SK-N-SH (cell line): ENCODE measurements at regions not wholly inside any gene's neighbourhood (a gene's known extent, or its start where the extent isn't known, plus 50 kb on each side); places are given as distances from the start of the nearest gene placed in this dataset.

Experiments
- MXI1 ChIP-seq: IDR thresholded peaks from 2 replicates; pipeline ENCODE4 v1.6.1; 2012; ENCODE audit warnings: mild to moderate bottlenecking, low read depth, low read length, improper control_type of control experiment
- POLR2AphosphoS5 ChIP-seq: IDR thresholded peaks from 2 replicates; pipeline ENCODE4 v1.6.1; 2012; ENCODE audit warnings: low read depth, low read length
- RAD21 ChIP-seq: IDR thresholded peaks from 2 replicates; pipeline ENCODE4 v1.6.1; 2012; ENCODE audit warnings: mild to moderate bottlenecking, low read length
- RCOR1 ChIP-seq: fragments of 150-350 bp; IDR thresholded peaks from 2 replicates; pipeline ENCODE4 v1.6.1; 2017; ENCODE audit warnings: antibody characterized with exemption, low read length
- USF2 ChIP-seq: fragments of 150-350 bp; IDR thresholded peaks from 2 replicates; pipeline ENCODE4 v1.6.1; 2017; ENCODE audit warnings: antibody characterized with exemption, low read length, low read depth, borderline replicate concordance
- YY1 ChIP-seq: IDR thresholded peaks from 2 replicates; pipeline ENCODE4 v1.4.0; 2012; ENCODE audit warnings: low read depth, mild to moderate bottlenecking
- TF ChIP-seq, protein P1 (sequence below): IDR thresholded peaks from 2 replicates; pipeline ENCODE4 v1.4.0; 2012; ENCODE audit warnings: low read depth
- TF ChIP-seq, protein P2 (sequence below): fragments of 200-600 bp; sonication (generic); IDR thresholded peaks from 2 replicates; pipeline ENCODE4 v1.6.1; 2017; ENCODE audit warnings: antibody characterized with exemption, mild to moderate bottlenecking, moderate library complexity
- TF ChIP-seq, protein P3 (sequence below): IDR thresholded peaks from 2 replicates; pipeline ENCODE4 v1.4.0; 2012; ENCODE audit warnings: low read depth, borderline replicate concordance
- TF ChIP-seq, protein P4 (sequence below): IDR thresholded peaks from 2 replicates; pipeline ENCODE4 v1.6.1; 2012; ENCODE audit warnings: mild to moderate bottlenecking, low read depth, low read length, moderate library complexity

- no peak for TF ChIP-seq YY1
- TF ChIP-seq, protein P1, sequence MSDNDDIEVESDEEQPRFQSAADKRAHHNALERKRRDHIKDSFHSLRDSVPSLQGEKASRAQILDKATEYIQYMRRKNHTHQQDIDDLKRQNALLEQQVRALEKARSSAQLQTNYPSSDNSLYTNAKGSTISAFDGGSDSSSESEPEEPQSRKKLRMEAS: 0 out of 2 replicates have a peak, but pooled peaks have one; percentile 29
- TF ChIP-seq, protein P2, sequence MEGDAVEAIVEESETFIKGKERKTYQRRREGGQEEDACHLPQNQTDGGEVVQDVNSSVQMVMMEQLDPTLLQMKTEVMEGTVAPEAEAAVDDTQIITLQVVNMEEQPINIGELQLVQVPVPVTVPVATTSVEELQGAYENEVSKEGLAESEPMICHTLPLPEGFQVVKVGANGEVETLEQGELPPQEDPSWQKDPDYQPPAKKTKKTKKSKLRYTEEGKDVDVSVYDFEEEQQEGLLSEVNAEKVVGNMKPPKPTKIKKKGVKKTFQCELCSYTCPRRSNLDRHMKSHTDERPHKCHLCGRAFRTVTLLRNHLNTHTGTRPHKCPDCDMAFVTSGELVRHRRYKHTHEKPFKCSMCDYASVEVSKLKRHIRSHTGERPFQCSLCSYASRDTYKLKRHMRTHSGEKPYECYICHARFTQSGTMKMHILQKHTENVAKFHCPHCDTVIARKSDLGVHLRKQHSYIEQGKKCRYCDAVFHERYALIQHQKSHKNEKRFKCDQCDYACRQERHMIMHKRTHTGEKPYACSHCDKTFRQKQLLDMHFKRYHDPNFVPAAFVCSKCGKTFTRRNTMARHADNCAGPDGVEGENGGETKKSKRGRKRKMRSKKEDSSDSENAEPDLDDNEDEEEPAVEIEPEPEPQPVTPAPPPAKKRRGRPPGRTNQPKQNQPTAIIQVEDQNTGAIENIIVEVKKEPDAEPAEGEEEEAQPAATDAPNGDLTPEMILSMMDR: no peak
- TF ChIP-seq, protein P3, sequence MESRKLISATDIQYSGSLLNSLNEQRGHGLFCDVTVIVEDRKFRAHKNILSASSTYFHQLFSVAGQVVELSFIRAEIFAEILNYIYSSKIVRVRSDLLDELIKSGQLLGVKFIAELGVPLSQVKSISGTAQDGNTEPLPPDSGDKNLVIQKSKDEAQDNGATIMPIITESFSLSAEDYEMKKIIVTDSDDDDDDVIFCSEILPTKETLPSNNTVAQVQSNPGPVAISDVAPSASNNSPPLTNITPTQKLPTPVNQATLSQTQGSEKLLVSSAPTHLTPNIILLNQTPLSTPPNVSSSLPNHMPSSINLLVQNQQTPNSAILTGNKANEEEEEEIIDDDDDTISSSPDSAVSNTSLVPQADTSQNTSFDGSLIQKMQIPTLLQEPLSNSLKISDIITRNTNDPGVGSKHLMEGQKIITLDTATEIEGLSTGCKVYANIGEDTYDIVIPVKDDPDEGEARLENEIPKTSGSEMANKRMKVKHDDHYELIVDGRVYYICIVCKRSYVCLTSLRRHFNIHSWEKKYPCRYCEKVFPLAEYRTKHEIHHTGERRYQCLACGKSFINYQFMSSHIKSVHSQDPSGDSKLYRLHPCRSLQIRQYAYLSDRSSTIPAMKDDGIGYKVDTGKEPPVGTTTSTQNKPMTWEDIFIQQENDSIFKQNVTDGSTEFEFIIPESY: no peak
- TF ChIP-seq, protein P4, sequence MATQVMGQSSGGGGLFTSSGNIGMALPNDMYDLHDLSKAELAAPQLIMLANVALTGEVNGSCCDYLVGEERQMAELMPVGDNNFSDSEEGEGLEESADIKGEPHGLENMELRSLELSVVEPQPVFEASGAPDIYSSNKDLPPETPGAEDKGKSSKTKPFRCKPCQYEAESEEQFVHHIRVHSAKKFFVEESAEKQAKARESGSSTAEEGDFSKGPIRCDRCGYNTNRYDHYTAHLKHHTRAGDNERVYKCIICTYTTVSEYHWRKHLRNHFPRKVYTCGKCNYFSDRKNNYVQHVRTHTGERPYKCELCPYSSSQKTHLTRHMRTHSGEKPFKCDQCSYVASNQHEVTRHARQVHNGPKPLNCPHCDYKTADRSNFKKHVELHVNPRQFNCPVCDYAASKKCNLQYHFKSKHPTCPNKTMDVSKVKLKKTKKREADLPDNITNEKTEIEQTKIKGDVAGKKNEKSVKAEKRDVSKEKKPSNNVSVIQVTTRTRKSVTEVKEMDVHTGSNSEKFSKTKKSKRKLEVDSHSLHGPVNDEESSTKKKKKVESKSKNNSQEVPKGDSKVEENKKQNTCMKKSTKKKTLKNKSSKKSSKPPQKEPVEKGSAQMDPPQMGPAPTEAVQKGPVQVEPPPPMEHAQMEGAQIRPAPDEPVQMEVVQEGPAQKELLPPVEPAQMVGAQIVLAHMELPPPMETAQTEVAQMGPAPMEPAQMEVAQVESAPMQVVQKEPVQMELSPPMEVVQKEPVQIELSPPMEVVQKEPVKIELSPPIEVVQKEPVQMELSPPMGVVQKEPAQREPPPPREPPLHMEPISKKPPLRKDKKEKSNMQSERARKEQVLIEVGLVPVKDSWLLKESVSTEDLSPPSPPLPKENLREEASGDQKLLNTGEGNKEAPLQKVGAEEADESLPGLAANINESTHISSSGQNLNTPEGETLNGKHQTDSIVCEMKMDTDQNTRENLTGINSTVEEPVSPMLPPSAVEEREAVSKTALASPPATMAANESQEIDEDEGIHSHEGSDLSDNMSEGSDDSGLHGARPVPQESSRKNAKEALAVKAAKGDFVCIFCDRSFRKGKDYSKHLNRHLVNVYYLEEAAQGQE: no peak
- TF ChIP-seq RCOR1: no peak
- no peak for TF ChIP-seq USF2
- TF ChIP-seq RAD21: no peak
- TF ChIP-seq POLR2AphosphoS5: no peak
- TF ChIP-seq MXI1: no peak
Measured at GRCh38 chr7:54904130-54904529, 114.7 kb upstream of the EGFR start.
